ENCODE measurements at regions not wholly inside any gene's neighbourhood (a gene's known extent, or its start where the extent isn't known, plus 50 kb on each side); places are given as distances from the start of the nearest gene placed in this dataset.

GRCh38 chr2:196399722-196400691 is 228.6 kb upstream of the STK17B start:
- no peak for DNase-seq

- no peak for DNase-seq
Observed at GRCh38 chr2:196403471-196403870, 232.1 kb upstream of the STK17B start.

- no peak for DNase-seq
Observed at GRCh38 chr2:196404276-196404675, 232.9 kb upstream of the STK17B start.

GRCh38 chr2:196407675-196408264 is 231.7 kb upstream of the CCDC150 start:
- DNase-seq = no peak

- no peak for DNase-seq
Observed at GRCh38 chr2:196409376-196409775, 230.1 kb upstream of the CCDC150 start.

- DNase-seq = no peak
Observed at GRCh38 chr2:196410008-196410407, 229.5 kb upstream of the CCDC150 start.

- DNase-seq = no peak
Observed at GRCh38 chr2:196413821-196414274, 225.7 kb upstream of the CCDC150 start.

GRCh38 chr2:196415384-196415783 is 224.1 kb upstream of the CCDC150 start:
- DNase-seq = no peak

- DNase-seq = no peak
Observed at GRCh38 chr2:196420143-196420542, 219.4 kb upstream of the CCDC150 start.

GRCh38 chr2:196421880-196422279 is 217.6 kb upstream of the CCDC150 start:
- no peak for DNase-seq

- DNase-seq = no peak
Observed at GRCh38 chr2:196422361-196422760, 217.2 kb upstream of the CCDC150 start.

GRCh38 chr2:196426122-196426521 is 213.4 kb upstream of the CCDC150 start:
- DNase-seq = no peak

- no peak for DNase-seq
Observed at GRCh38 chr2:196427986-196428634, 211.4 kb upstream of the CCDC150 start.

- no peak for DNase-seq
Observed at GRCh38 chr2:196431076-196431475, 208.4 kb upstream of the CCDC150 start.

- no peak for DNase-seq
Observed at GRCh38 chr2:196431957-196432356, 207.6 kb upstream of the CCDC150 start.

- DNase-seq = no peak
Observed at GRCh38 chr2:196433116-196433515, 206.4 kb upstream of the CCDC150 start.

GRCh38 chr2:196434217-196434616 is 205.3 kb upstream of the CCDC150 start:
- DNase-seq = no peak

GRCh38 chr2:196435189-196435588 is 204.3 kb upstream of the CCDC150 start:
- DNase-seq = no peak

GRCh38 chr2:196437626-196438025 is 201.9 kb upstream of the CCDC150 start:
- no peak for DNase-seq

GRCh38 chr2:196439760-196440159 is 199.8 kb upstream of the CCDC150 start:
- DNase-seq = no peak

GRCh38 chr2:196440413-196440812 is 199.1 kb upstream of the CCDC150 start:
- no peak for DNase-seq

GRCh38 chr2:196441527-196441926 is 198.0 kb upstream of the CCDC150 start:
- no peak for DNase-seq

GRCh38 chr2:196442211-196442610 is 197.3 kb upstream of the CCDC150 start:
- no peak for DNase-seq

GRCh38 chr2:196444442-196444841 is 195.1 kb upstream of the CCDC150 start:
- no peak for DNase-seq
